ENCODE measurements at regions not wholly inside any gene's neighbourhood (a gene's known extent, or its start where the extent isn't known, plus 50 kb on each side); places are given as distances from the start of the nearest gene placed in this dataset.

DNA sequence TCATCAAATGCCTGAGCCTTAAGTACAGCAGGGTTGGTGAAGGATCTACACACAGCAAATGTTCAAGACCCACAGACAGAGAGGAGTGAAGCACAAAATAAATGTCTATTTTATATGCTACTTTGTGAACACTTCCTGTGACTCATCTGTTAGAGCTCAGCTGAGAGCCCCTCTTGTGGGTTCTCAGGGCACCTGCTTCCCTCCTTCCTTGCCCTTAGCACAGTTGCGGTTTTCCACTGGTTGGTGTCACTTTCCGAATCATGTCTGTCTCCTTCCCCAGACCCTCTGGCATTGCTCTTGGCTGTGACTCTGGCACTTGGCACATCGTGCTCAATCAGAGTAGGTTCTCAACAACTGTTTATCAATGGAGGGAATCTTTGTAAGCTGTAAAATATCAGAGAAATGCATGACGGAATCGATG is 128.5 kb upstream of the STC2 start:
- no peak overlapping the region for H3K27ac Mint-ChIP-seq
- ATAC-seq, result no peak
- ChIA-PET CTCF (no interaction called here), POLR2A (no interaction called here)
- H3K4me1 ChIP-seq (ENCODE audit: control insufficient read depth in 2 of 2, insufficient read depth in 2 of 2, low read length in 2 of 2), result no peaks in the 10 kb centered on the region
- H3K4me1 Mint-ChIP-seq, result peaks cover 0 to 2% (median 0%) of the 10 kb centered on the region in 7 donors
- no peak overlapping the region for H3K4me3 Mint-ChIP-seq
- H3K36me3 ChIP-seq (ENCODE audit: control insufficient read depth in 2 of 3, insufficient read depth in 3 of 3, low read length in 3 of 3), result no peaks in the 10 kb centered on the region
- no peak overlapping the region for H3K4me3 ChIP-seq (ENCODE audit: low read length)
- no peaks in the 10 kb centered on the region for H3K27me3 ChIP-seq (ENCODE audit: control insufficient read depth in 2 of 2, insufficient read depth in 2 of 2, low read length in 2 of 2)
- H3K36me3 Mint-ChIP-seq, result no peaks in the 10 kb centered on the region
- H3K9me3 ChIP-seq (ENCODE audit: control insufficient read depth in 2 of 3, low read length in 3 of 3), result no peaks in the 10 kb centered on the region
- peaks cover 0 to 13% (median 0%) of the 10 kb centered on the region in 5 donors for H3K27me3 Mint-ChIP-seq
- peaks cover 0 to 4% (median 0%) of the 10 kb centered on the region in 11 donors for H3K9me3 Mint-ChIP-seq
- no peak overlapping the region for H3K27ac ChIP-seq (ENCODE audit: low read depth, low read length)
- no peak for DNase-seq
- intact Hi-C loops (cut with micrococcal nuclease), result no loop called here

- DNase-seq (no peak), ATAC-seq (no peak)
- no peak overlapping the region for H3K4me3 ChIP-seq (ENCODE audit: low read length)
These were observed 128.0 kb upstream of the STC2 start for GRCh38 chr5:173456181-173456580.

DNA sequence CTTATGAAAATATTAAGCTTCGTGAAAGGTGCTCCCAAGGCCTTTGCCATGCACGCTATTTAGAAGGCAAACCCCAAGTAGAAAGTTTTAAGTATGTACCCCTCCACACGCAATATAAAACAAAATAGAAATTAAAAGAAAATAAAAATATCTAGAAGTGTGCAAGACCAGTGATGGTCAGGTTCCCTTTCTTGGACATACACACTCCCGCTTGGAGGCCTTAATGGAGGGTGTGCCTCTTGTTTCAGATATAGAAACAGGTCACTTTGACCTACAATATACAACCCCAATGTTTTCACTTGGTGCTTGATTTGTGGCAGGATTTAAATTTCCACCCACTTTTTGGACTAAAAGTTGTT is 127.4 kb upstream of the STC2 start:
- no peak overlapping the region for H3K27ac Mint-ChIP-seq
- DNase-seq, result no peak
- peaks cover 0 to 4% (median 0%) of the 10 kb centered on the region in 11 donors for H3K9me3 Mint-ChIP-seq
- intact Hi-C loops (cut with micrococcal nuclease), result no loop called here
- no peaks in the 10 kb centered on the region for H3K36me3 Mint-ChIP-seq
- Histone ChIP-seq H3K9me3 (ENCODE audit: control insufficient read depth in 2 of 3, low read length in 3 of 3) (no peaks in the 10 kb centered on the region), H3K27ac (ENCODE audit: low read depth, low read length) (no peak overlapping the region), H3K4me3 (ENCODE audit: low read length) (no peak overlapping the region), H3K27me3 (ENCODE audit: control insufficient read depth in 2 of 2, insufficient read depth in 2 of 2, low read length in 2 of 2) (no peaks in the 10 kb centered on the region), H3K36me3 (ENCODE audit: control insufficient read depth in 2 of 3, insufficient read depth in 3 of 3, low read length in 3 of 3) (no peaks in the 10 kb centered on the region), H3K4me1 (ENCODE audit: control insufficient read depth in 2 of 2, insufficient read depth in 2 of 2, low read length in 2 of 2) (no peaks in the 10 kb centered on the region)
- no peak overlapping the region for H3K4me3 Mint-ChIP-seq
- CTCF ChIA-PET, result no interaction called here
- POLR2A ChIA-PET, result no interaction called here
- peaks cover 0 to 2% (median 0%) of the 10 kb centered on the region in 7 donors for H3K4me1 Mint-ChIP-seq
- no peak for ATAC-seq
- H3K27me3 Mint-ChIP-seq, result peaks cover 0 to 13% (median 0%) of the 10 kb centered on the region in 5 donors

More at GRCh38 chr5:173456181-173456580, 128.0 kb upstream of the STC2 start:
- Histone ChIP-seq H3K36me3 (ENCODE audit: control insufficient read depth in 2 of 3, insufficient read depth in 3 of 3, low read length in 3 of 3) (no peaks in the 10 kb centered on the region), H3K27me3 (ENCODE audit: control insufficient read depth in 2 of 2, insufficient read depth in 2 of 2, low read length in 2 of 2) (no peaks in the 10 kb centered on the region), H3K4me1 (ENCODE audit: control insufficient read depth in 2 of 2, insufficient read depth in 2 of 2, low read length in 2 of 2) (no peaks in the 10 kb centered on the region), H3K9me3 (ENCODE audit: control insufficient read depth in 2 of 3, low read length in 3 of 3) (no peaks in the 10 kb centered on the region), H3K27ac (ENCODE audit: low read depth, low read length) (no peak overlapping the region)
- intact Hi-C loops (cut with micrococcal nuclease), result no loop called here
- Mint-ChIP-seq H3K9me3 (peaks cover 0 to 4% (median 0%) of the 10 kb centered on the region in 11 donors), H3K36me3 (no peaks in the 10 kb centered on the region), H3K4me3 (no peak overlapping the region), H3K27me3 (peaks cover 0 to 13% (median 0%) of the 10 kb centered on the region in 5 donors), H3K27ac (no peak overlapping the region), H3K4me1 (peaks cover 0 to 2% (median 0%) of the 10 kb centered on the region in 7 donors)
- ChIA-PET CTCF (no interaction called here), POLR2A (no interaction called here)

GRCh38 chr5:173454736-173455598 is 126.8 kb upstream of the STC2 start:
- peaks cover 0 to 13% (median 0%) of the 10 kb centered on the region in 5 donors for H3K27me3 Mint-ChIP-seq
- peaks cover 0 to 4% (median 0%) of the 10 kb centered on the region in 11 donors for H3K9me3 Mint-ChIP-seq
- ChIA-PET POLR2A (no interaction called here), CTCF (no interaction called here)
- no peaks in the 10 kb centered on the region for H3K27me3 ChIP-seq (ENCODE audit: control insufficient read depth in 2 of 2, insufficient read depth in 2 of 2, low read length in 2 of 2)
- no peaks in the 10 kb centered on the region for H3K9me3 ChIP-seq (ENCODE audit: control insufficient read depth in 2 of 3, low read length in 3 of 3)
- H3K36me3 Mint-ChIP-seq, result no peaks in the 10 kb centered on the region
- H3K4me1 Mint-ChIP-seq, result peaks cover 0 to 2% (median 0%) of the 10 kb centered on the region in 7 donors
- DNase-seq (no peak), ATAC-seq (no peak)
- no peaks in the 10 kb centered on the region for H3K4me1 ChIP-seq (ENCODE audit: control insufficient read depth in 2 of 2, insufficient read depth in 2 of 2, low read length in 2 of 2)
- no peak overlapping the region for H3K4me3 ChIP-seq (ENCODE audit: low read length)
- no peak overlapping the region for H3K27ac ChIP-seq (ENCODE audit: low read depth, low read length)
- no peaks in the 10 kb centered on the region for H3K36me3 ChIP-seq (ENCODE audit: control insufficient read depth in 2 of 3, insufficient read depth in 3 of 3, low read length in 3 of 3)
- H3K4me3 Mint-ChIP-seq, result no peak overlapping the region
- intact Hi-C loops (cut with micrococcal nuclease), result no loop called here
- no peak overlapping the region for H3K27ac Mint-ChIP-seq

DNA sequence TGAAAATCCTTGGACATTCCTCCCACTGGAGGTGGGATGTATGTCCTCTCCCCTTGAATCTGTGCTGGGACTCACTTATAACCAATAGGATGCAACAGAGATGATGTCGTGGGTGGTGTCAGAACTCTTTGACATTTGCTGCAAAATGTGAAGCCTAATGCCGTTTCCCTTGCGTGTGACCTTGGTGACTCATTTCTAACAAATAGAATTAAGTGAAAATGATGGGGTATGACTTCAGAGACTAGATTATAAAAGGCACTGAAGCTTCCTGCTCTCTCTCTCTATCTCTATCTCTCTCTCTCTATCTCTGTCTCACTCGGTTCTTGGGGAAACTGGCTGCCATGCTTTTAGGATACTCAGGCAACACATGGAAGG is 126.1 kb upstream of the STC2 start:
- no peaks in the 10 kb centered on the region for H3K4me1 ChIP-seq (ENCODE audit: control insufficient read depth in 2 of 2, insufficient read depth in 2 of 2, low read length in 2 of 2)
- Mint-ChIP-seq H3K4me3 (no peak overlapping the region), H3K27me3 (peaks cover 0 to 13% (median 0%) of the 10 kb centered on the region in 5 donors), H3K36me3 (no peaks in the 10 kb centered on the region), H3K4me1 (peaks cover 0 to 2% (median 0%) of the 10 kb centered on the region in 7 donors), H3K9me3 (peaks cover 0 to 4% (median 0%) of the 10 kb centered on the region in 11 donors), H3K27ac (no peak overlapping the region)
- ChIA-PET POLR2A (no interaction called here), CTCF (no interaction called here)
- DNase-seq, result no peak
- no peaks in the 10 kb centered on the region for H3K27me3 ChIP-seq (ENCODE audit: control insufficient read depth in 2 of 2, insufficient read depth in 2 of 2, low read length in 2 of 2)
- no peak overlapping the region for H3K4me3 ChIP-seq (ENCODE audit: low read length)
- intact Hi-C loops (cut with micrococcal nuclease), result no loop called here
- no peaks in the 10 kb centered on the region for H3K36me3 ChIP-seq (ENCODE audit: control insufficient read depth in 2 of 3, insufficient read depth in 3 of 3, low read length in 3 of 3)
- no peak for ATAC-seq
- H3K9me3 ChIP-seq (ENCODE audit: control insufficient read depth in 2 of 3, low read length in 3 of 3), result no peaks in the 10 kb centered on the region
- no peak overlapping the region for H3K27ac ChIP-seq (ENCODE audit: low read depth, low read length)

- Mint-ChIP-seq H3K27ac (no peak overlapping the region), H3K27me3 (peaks cover 0 to 13% (median 0%) of the 10 kb centered on the region in 5 donors), H3K9me3 (no peaks in the 10 kb centered on the region), H3K4me3 (no peak overlapping the region), H3K4me1 (no peaks in the 10 kb centered on the region), H3K36me3 (no peaks in the 10 kb centered on the region)
- intact Hi-C loops (cut with micrococcal nuclease), result no loop called here
- no peaks in the 10 kb centered on the region for H3K9me3 ChIP-seq (ENCODE audit: control insufficient read depth in 2 of 3, low read length in 3 of 3)
- DNase-seq (no peak), ATAC-seq (no peak)
- CTCF ChIA-PET, result no interaction called here
- H3K4me3 ChIP-seq (ENCODE audit: low read length), result no peak overlapping the region
- no peaks in the 10 kb centered on the region for H3K4me1 ChIP-seq (ENCODE audit: control insufficient read depth in 2 of 2, insufficient read depth in 2 of 2, low read length in 2 of 2)
- H3K27ac ChIP-seq (ENCODE audit: low read depth, low read length), result no peak overlapping the region
- POLR2A ChIA-PET, result no interaction called here
- no peaks in the 10 kb centered on the region for H3K27me3 ChIP-seq (ENCODE audit: control insufficient read depth in 2 of 2, insufficient read depth in 2 of 2, low read length in 2 of 2)
- no peaks in the 10 kb centered on the region for H3K36me3 ChIP-seq (ENCODE audit: control insufficient read depth in 2 of 3, insufficient read depth in 3 of 3, low read length in 3 of 3)
These were observed 125.0 kb upstream of the STC2 start for GRCh38 chr5:173453167-173453566.
